ENCODE measurements at regions not wholly inside any gene's neighbourhood (a gene's known extent, or its start where the extent isn't known, plus 50 kb on each side); places are given as distances from the start of the nearest gene placed in this dataset.

GRCh38 chr3:89699229-89699628 is 591.8 kb downstream of the EPHA3 start:
- TF ChIP-seq CTCF (IDR thresholded peaks at IDR 0.05) = no peak
- TF ChIP-seq POLR2A (IDR thresholded peaks at IDR 0.05) = no peak
